ENCODE measurements at regions not wholly inside any gene's neighbourhood (a gene's known extent, or its start where the extent isn't known, plus 50 kb on each side); places are given as distances from the start of the nearest gene placed in this dataset.
"Not testable (repeated sequence)": the region's sequence is repeated elsewhere in the genome, so short reads cannot be mapped to it uniquely, and the experiment has no call there.

DNA sequence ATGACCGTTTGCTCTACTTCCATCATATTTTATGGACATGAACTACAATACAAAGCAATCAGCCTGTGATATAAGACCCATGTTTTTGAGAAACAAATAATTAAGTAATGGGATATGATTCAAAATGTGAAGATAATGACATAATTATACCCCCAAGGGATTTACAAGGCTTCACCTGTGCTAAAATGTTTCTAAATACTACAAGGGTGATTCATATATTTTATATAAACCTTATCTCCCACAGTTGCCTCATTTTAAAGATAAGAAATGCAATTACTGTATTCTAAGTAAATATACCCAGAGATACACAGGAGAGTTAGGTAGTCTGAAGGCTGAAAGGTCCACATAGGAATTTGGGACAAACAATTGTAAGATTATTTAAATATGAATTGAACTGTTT lies 662.0 kb upstream of the CHD1 start:
- no peak for DNase-seq (ENCODE audit: low read depth)
- in situ Hi-C loops (cut with HindIII; ENCODE audit: low sequenced_read_pairs): no loop called here
- no peak overlapping the region for H3K4me3 ChIP-seq (ENCODE audit: low read depth, low read length)

DNA sequence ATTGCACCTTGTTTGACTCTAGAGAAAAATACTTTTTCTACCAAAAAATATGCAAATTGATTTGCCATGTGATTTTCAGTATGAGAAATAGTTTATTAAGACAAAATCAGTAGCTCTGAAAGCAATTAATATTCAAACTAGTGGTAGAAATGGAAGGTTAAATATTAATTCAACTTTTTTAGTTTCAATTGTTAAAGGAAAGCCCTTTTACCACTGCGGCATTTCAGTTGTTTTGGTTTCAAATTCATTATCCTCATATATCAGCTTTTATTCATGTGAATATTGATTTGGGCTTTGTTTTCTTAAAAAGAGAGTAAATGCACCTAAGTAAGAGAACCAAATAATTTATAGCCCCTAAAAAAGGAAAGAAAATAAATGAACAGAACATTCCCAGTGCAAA lies 660.6 kb upstream of the CHD1 start:
- TF ChIP-seq, protein P1, sequence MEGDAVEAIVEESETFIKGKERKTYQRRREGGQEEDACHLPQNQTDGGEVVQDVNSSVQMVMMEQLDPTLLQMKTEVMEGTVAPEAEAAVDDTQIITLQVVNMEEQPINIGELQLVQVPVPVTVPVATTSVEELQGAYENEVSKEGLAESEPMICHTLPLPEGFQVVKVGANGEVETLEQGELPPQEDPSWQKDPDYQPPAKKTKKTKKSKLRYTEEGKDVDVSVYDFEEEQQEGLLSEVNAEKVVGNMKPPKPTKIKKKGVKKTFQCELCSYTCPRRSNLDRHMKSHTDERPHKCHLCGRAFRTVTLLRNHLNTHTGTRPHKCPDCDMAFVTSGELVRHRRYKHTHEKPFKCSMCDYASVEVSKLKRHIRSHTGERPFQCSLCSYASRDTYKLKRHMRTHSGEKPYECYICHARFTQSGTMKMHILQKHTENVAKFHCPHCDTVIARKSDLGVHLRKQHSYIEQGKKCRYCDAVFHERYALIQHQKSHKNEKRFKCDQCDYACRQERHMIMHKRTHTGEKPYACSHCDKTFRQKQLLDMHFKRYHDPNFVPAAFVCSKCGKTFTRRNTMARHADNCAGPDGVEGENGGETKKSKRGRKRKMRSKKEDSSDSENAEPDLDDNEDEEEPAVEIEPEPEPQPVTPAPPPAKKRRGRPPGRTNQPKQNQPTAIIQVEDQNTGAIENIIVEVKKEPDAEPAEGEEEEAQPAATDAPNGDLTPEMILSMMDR (IDR thresholded peaks at IDR 0.05; ENCODE audit: low read depth, low read length, missing control alignments): no peak
- in situ Hi-C loops (cut with HindIII; ENCODE audit: low sequenced_read_pairs): no loop called here

More for the DNA sequence above, 662.0 kb upstream of the CHD1 start:
- TF ChIP-seq, protein P1 (IDR thresholded peaks at IDR 0.05; ENCODE audit: low read depth, low read length, missing control alignments): no peak

DNA sequence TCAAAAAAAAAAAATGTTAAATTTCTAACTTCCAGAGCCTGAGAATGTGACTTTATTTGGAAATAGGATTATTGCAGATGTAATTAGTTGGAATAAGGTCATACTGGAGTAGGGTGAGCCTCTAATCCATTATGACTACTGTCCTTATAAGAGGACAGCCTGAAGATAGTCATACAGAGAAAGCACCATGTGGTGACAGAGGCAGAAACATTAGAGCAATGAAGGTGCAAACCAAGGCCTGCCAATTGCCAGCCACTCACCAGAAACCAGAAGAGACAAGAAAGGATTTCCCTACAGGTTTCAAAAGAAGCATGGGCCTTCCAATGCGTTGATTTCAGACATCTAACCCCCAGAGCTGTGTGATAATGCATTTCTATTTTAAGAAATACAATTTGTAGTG lies 659.2 kb upstream of the CHD1 start:
- TF ChIP-seq, protein P1 (IDR thresholded peaks at IDR 0.05; ENCODE audit: low read depth, low read length, missing control alignments): no peak
- no peak for DNase-seq (ENCODE audit: low read depth)
- in situ Hi-C loops (cut with HindIII; ENCODE audit: low sequenced_read_pairs): no loop called here
- no peak overlapping the region for H3K4me3 ChIP-seq (ENCODE audit: low read depth, low read length)

More for the DNA sequence above, 660.6 kb upstream of the CHD1 start:
- H3K4me3 ChIP-seq (ENCODE audit: low read depth, low read length): no peak overlapping the region
- DNase-seq (ENCODE audit: low read depth): no peak

DNA sequence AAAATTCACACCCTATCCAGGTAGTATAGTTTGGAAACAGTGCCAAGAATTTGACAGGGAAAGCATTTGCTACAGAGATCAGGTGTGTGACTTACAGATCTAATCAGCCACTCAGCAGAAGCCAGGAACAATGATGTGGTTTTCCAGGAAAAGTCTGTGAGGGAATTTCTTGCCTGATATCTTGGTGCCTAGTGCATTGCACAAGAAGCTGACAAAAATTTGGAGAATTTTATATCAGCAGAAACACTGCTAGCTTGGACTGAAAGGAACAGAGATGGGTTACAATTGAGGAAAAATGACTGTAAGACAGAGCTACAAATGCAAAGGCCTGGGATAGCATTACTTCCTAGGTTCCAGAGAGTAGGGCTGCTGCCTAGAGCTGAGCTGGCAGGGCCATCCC lies 658.1 kb upstream of the CHD1 start:
- in situ Hi-C loops (cut with HindIII; ENCODE audit: low sequenced_read_pairs): no loop called here

DNA sequence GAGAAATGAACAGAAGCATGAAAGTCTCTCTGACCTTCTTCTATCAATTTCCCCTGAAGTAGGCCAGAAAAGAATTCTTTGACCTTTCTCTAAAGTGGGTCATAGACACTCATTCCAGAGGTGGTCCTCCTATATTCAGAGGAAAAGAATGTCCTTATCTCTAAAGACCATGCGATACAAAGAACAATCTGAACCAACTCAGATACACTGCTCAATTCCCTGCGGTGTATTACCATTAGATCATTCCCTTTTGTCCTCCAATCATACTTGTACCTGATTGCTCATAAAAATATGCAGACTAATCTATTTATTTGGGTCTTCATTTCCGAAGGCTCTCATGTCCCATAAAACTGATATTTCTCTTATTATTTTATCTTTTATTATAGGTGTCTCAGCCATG lies 652.4 kb upstream of the CHD1 start:
- in situ Hi-C loops (cut with HindIII; ENCODE audit: low sequenced_read_pairs); H3K4me3 ChIP-seq (ENCODE audit: low read depth, low read length); DNase-seq (ENCODE audit: low read depth): not testable (repeated sequence)

More for the DNA sequence above, 658.1 kb upstream of the CHD1 start:
- no peak overlapping the region for H3K4me3 ChIP-seq (ENCODE audit: low read depth, low read length)
- no peak for DNase-seq (ENCODE audit: low read depth)
- TF ChIP-seq, protein P1 (IDR thresholded peaks at IDR 0.05; ENCODE audit: low read depth, low read length, missing control alignments): no peak

DNA sequence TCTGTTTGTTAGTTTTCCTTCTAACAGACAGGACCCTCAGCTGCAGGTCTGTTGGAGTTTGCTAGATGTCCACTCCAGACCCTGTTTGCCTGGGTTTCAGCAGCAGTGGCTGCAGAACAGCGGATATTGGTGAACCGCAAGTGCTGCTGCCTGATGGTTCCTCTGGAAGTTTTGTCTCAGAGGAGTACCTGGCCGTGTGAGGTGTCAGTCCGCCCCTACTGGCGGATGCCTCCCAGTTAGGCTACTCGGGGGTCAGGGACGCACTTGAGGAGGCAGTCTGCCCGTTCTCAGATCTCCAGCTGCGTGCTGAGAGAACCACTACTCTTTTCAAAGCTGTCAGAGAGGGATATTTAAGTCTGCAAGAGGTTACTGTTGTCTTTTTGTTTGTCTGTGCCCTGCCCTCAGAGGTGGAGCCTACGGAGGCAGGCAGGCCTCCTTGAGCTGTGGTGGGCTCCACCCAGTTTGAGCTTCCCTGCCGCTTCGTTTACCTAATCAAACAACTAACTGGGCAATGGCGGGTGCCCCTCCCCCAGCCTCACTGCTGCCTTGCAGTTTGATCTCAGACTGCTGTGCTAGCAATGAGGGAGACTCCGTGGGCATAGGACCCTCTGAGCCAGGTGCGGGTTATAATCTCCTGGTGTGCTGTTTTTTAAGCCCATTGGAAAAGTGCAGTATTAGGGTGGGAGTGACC lies 634.3 kb upstream of the CHD1 start:
- in situ Hi-C loops (cut with HindIII; ENCODE audit: low sequenced_read_pairs); DNase-seq (ENCODE audit: low read depth); H3K4me3 ChIP-seq (ENCODE audit: low read depth, low read length): not testable (repeated sequence)

DNA sequence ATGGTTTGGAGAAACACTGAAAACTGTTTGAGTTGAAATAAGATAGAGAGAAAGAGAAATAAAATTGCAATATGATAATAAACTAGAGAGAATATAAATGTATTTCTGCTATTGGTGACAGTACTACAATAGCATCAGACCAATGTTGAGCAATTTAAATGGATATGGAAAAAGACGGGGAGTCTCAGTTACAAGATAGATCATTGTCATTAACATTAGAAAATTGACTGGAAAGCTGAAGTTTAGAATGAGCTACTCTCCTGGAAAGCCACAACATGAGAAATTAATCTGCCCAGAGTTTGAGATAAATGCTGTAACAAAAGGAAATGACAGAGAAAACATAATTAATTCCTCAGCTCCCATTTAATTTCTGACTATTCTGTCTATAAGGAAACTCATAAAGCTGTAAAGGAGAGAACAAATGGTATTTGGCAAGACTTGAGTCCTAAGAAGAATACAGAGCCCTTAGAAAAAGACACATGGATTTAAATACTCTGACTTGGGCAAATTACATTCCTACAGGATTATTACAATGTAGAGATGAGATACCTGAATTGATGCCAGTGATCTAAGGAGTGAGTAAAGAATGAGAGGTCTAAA lies 624.5 kb upstream of the CHD1 start:
- DNase-seq (ENCODE audit: low read depth): no peak
- no peak overlapping the region for H3K4me3 ChIP-seq (ENCODE audit: low read depth, low read length)
- TF ChIP-seq, protein P1 (IDR thresholded peaks at IDR 0.05; ENCODE audit: low read depth, low read length, missing control alignments): no peak
- in situ Hi-C loops (cut with HindIII; ENCODE audit: low sequenced_read_pairs): no loop called here
